ENCODE measurements at regions not wholly inside any gene's neighbourhood (a gene's known extent, or its start where the extent isn't known, plus 50 kb on each side); places are given as distances from the start of the nearest gene placed in this dataset.

DNA sequence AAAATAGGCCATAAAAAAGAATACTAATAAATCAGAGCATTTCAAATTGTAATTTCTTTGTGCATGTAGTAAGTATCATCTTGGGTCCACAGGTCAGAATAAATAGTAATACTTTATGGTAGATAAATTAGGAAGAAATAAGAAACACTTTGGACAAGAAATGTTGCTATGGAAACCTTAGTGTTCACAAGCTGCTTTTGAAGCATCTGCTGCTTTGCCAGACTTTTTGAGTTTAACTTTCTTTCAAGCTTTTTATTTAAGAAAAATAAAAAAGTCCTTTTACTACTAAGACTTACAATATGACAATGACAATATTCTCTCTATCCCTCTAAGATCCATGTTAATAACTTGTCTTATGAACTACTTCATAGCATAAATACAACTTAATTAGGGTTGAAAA, 690.7 kb upstream of the FSHR start:
- TF ChIP-seq POLR2AphosphoS5 (IDR thresholded peaks at IDR 0.05; ENCODE audit: low read depth, low read length) (no peak), POLR2A (IDR thresholded peaks at IDR 0.05; ENCODE audit: borderline replicate concordance, extremely low read depth, insufficient read depth, insufficient read length) (no peak), CEBPB (IDR thresholded peaks at IDR 0.05; ENCODE audit: low read depth) (no peak), YY1 (IDR thresholded peaks at IDR 0.05; ENCODE audit: extremely low read depth, insufficient replicate concordance, low read depth, low read length) (no peak), EZH2 (IDR thresholded peaks at IDR 0.05) (no peak), EGR1 (IDR thresholded peaks at IDR 0.05; ENCODE audit: low read depth) (no peak)
- TF ChIP-seq, protein P1, sequence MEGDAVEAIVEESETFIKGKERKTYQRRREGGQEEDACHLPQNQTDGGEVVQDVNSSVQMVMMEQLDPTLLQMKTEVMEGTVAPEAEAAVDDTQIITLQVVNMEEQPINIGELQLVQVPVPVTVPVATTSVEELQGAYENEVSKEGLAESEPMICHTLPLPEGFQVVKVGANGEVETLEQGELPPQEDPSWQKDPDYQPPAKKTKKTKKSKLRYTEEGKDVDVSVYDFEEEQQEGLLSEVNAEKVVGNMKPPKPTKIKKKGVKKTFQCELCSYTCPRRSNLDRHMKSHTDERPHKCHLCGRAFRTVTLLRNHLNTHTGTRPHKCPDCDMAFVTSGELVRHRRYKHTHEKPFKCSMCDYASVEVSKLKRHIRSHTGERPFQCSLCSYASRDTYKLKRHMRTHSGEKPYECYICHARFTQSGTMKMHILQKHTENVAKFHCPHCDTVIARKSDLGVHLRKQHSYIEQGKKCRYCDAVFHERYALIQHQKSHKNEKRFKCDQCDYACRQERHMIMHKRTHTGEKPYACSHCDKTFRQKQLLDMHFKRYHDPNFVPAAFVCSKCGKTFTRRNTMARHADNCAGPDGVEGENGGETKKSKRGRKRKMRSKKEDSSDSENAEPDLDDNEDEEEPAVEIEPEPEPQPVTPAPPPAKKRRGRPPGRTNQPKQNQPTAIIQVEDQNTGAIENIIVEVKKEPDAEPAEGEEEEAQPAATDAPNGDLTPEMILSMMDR (IDR thresholded peaks at IDR 0.05 in 2 of 3, conservative IDR thresholded peaks at IDR 0.05 in 1 of 3; ENCODE audit: borderline replicate concordance in 1 of 3, insufficient read depth in 1 of 3, low read depth in 2 of 3, low read length in 2 of 3), result no peak
- TF ChIP-seq, protein P2, sequence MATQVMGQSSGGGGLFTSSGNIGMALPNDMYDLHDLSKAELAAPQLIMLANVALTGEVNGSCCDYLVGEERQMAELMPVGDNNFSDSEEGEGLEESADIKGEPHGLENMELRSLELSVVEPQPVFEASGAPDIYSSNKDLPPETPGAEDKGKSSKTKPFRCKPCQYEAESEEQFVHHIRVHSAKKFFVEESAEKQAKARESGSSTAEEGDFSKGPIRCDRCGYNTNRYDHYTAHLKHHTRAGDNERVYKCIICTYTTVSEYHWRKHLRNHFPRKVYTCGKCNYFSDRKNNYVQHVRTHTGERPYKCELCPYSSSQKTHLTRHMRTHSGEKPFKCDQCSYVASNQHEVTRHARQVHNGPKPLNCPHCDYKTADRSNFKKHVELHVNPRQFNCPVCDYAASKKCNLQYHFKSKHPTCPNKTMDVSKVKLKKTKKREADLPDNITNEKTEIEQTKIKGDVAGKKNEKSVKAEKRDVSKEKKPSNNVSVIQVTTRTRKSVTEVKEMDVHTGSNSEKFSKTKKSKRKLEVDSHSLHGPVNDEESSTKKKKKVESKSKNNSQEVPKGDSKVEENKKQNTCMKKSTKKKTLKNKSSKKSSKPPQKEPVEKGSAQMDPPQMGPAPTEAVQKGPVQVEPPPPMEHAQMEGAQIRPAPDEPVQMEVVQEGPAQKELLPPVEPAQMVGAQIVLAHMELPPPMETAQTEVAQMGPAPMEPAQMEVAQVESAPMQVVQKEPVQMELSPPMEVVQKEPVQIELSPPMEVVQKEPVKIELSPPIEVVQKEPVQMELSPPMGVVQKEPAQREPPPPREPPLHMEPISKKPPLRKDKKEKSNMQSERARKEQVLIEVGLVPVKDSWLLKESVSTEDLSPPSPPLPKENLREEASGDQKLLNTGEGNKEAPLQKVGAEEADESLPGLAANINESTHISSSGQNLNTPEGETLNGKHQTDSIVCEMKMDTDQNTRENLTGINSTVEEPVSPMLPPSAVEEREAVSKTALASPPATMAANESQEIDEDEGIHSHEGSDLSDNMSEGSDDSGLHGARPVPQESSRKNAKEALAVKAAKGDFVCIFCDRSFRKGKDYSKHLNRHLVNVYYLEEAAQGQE (IDR thresholded peaks at IDR 0.05; ENCODE audit: low read depth), result no peak
- TF ChIP-seq, protein P3, sequence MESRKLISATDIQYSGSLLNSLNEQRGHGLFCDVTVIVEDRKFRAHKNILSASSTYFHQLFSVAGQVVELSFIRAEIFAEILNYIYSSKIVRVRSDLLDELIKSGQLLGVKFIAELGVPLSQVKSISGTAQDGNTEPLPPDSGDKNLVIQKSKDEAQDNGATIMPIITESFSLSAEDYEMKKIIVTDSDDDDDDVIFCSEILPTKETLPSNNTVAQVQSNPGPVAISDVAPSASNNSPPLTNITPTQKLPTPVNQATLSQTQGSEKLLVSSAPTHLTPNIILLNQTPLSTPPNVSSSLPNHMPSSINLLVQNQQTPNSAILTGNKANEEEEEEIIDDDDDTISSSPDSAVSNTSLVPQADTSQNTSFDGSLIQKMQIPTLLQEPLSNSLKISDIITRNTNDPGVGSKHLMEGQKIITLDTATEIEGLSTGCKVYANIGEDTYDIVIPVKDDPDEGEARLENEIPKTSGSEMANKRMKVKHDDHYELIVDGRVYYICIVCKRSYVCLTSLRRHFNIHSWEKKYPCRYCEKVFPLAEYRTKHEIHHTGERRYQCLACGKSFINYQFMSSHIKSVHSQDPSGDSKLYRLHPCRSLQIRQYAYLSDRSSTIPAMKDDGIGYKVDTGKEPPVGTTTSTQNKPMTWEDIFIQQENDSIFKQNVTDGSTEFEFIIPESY (IDR thresholded peaks at IDR 0.05; ENCODE audit: extremely low read depth, insufficient replicate concordance, low read length), result no peak
